H1 (cell line): ENCODE measurements at regions not wholly inside any gene's neighbourhood (a gene's known extent, or its start where the extent isn't known, plus 50 kb on each side); places are given as distances from the start of the nearest gene placed in this dataset.

Experiments
- JUND ChIP-seq: IDR thresholded peaks from 2 replicates; pipeline ENCODE4 v1.6.1; 2011; ENCODE audit warnings: mild to moderate bottlenecking, improper control_type of control experiment, low read length
- RAD21 ChIP-seq, 2 experiments: IDR thresholded peaks in 1 of 2; conservative IDR thresholded peaks in 1 of 2; 2 replicates each; pipeline ENCODE4 v1.6.1; 2011; ENCODE audit warnings: low read depth in 2 of 2, low read length in 2 of 2, improper control_type of control experiment in 1 of 2, inconsistent platforms in 1 of 2, mild to moderate bottlenecking in 1 of 2, moderate library complexity in 1 of 2

DNA sequence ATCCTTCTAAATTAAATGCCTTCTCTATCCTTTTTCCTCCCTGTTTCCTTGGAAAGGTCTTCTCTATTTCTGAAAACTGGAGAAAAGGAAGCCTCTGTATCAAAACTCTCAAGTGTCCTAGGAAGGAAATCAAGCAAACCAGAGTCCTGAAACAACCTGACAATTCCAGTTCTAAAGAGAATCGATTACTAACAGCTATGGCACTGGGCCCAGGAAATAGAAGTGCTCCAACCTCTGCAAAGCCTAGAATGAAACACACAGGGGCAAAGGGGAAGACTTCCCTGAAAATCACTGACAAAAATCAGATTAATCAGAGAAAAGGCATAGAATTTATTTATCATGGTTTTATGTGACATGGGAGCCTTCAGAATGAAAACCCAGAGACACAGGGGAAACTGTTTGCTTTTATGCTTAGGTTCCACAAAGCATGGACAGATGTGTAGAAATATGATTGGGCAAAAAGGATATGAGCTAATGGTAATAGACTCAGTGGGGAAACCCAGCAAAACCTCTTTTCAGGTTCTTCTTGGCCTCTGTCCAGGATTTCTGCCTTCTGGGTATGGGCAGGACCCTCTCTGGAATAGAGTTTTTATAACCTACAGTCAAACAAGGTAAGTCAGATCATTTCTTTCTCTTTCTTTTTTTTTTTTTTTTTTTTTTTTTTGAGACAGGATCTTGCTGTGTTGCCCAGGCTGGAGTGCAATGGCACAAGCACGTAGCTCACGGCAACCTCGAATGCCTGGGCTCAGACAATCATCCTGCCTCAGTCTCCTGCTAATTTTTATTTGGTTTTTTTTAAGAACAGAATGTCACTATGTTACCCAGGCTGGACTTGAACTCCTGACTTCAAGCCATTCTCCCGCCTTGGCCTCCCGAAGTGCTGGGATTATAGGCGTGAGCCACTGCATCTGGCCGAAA, 91.7 kb downstream of the CD24 start (continued):
- no peak for TF ChIP-seq RAD21 (IDR thresholded peaks at IDR 0.05 in 1 of 2, conservative IDR thresholded peaks at IDR 0.05 in 1 of 2; ENCODE audit: low read depth in 2 of 2, low read length in 2 of 2)
- TF ChIP-seq JUND = no peak
